GM12873 (cell line): ENCODE measurements at regions not wholly inside any gene's neighbourhood (a gene's known extent, or its start where the extent isn't known, plus 50 kb on each side); places are given as distances from the start of the nearest gene placed in this dataset.

ENCODE experiments used
- TF ChIP-seq, protein P1 (sequence below): IDR thresholded peaks from 2 replicates; pipeline ENCODE4 v1.5.1; 2012; ENCODE audit warnings: low read depth, mild to moderate bottlenecking, moderate library complexity, low read length, control low read depth; ENCODE audit not compliant: insufficient read depth; ENCODE audit errors: missing control alignments

DNA sequence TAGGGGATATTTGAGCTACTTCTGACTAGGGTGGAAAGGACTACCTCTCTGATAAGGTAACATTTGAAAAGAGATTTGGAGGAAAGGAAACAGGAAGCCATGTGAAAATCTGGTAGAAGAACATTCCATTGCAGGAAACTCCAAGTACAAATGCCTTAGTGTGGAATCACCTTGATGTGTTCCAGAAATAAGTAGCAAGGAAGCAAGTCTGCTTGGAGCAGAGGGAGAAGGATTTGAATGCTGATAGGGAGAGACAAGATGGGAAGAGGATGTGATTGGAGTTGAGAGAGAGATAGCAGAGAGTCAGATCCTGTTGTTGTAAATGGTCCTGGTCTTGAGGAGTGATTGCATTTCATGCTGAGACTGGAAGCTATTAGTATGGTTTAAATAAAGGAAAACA lies 335.1 kb upstream of the DCBLD2 start:
- TF ChIP-seq, protein P1, sequence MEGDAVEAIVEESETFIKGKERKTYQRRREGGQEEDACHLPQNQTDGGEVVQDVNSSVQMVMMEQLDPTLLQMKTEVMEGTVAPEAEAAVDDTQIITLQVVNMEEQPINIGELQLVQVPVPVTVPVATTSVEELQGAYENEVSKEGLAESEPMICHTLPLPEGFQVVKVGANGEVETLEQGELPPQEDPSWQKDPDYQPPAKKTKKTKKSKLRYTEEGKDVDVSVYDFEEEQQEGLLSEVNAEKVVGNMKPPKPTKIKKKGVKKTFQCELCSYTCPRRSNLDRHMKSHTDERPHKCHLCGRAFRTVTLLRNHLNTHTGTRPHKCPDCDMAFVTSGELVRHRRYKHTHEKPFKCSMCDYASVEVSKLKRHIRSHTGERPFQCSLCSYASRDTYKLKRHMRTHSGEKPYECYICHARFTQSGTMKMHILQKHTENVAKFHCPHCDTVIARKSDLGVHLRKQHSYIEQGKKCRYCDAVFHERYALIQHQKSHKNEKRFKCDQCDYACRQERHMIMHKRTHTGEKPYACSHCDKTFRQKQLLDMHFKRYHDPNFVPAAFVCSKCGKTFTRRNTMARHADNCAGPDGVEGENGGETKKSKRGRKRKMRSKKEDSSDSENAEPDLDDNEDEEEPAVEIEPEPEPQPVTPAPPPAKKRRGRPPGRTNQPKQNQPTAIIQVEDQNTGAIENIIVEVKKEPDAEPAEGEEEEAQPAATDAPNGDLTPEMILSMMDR, result no peak

GRCh38 chr3:99232696-99233095 lies 331.2 kb upstream of the DCBLD2 start:
- TF ChIP-seq, protein P1, result no peak

DNA sequence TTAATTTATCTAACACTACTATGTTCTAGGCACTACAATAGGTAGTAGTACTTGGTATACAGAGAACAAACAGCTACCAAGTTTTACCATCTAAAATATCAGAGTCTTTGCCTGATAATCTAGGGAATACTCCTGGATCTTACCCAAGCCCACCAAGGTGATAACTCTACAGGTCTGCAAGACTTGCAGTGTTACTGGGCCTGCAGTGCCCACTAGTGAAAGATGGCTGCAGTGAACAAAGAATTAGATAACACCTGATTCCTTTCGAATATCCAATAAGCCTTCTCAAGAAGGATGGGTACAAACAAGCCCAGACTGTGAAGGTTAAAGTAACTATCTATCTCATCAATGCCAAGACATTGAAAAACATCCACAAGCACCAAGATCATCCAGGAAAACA lies 317.0 kb upstream of the DCBLD2 start:
- TF ChIP-seq, protein P1, result no peak

DNA sequence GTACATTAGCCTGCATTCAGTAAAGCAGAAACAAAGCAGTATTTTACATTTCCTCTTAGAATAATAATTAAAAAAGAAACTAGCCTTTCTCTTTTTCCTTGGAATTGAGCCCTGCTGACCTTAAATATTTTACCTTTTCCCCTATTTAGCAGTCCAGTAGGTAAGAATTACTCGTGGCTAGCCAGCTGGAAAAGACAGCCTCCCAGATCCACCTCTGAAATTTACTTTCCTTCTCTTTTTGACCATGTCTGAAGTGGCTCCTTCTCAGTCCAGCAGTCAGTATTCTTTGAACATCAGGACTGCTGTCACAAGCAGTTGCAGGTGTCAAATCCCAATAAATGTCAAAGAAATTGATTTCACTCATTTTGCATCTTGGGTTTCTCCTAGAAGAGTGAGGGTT lies 311.5 kb upstream of the DCBLD2 start:
- TF ChIP-seq, protein P1, result no peak

DNA sequence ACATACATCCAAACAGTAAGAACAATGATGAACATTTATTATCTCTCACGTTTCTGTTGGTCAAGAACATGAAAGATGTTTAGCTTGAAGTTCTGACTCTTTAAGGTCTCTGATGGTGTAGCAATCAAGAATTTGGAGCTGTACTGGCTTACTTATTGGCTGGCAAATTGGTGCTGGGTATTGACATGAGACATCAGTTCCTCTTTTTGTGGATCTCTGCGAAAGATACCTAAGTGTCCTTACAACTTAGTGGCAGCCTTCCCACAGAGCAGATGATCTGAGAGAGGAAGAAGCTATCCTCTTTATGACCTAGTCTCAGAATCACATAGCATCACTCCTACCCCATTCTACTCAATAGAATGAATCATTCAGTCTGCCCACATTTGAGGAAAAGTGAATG lies 309.8 kb upstream of the DCBLD2 start:
- TF ChIP-seq, protein P1, result no peak

DNA sequence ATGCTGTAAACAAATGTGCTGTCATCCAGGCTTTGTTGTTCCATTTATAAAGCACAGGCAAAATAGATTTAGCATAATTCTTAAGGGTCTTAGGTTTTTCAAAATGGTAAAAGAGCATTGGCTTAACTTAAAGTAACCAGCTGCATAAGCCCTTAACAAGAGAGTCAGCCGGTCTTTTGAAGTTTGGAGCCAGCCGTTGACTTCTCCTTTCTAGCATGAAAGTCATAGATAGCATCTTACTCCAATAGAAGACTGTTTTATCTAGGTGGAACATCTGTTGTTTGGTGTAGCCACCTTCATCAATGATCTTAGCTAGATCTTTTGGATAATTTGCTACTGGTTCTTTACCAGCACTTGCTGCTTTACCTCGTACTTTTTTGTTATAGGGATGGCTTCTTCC lies 297.5 kb upstream of the DCBLD2 start:
- TF ChIP-seq, protein P1, result no peak

- TF ChIP-seq, protein P1, result no peak
Measured at GRCh38 chr3:99191186-99191585, 289.7 kb upstream of the DCBLD2 start.
